DOHH2 (cell line): ENCODE measurements at regions not wholly inside any gene's neighbourhood (a gene's known extent, or its start where the extent isn't known, plus 50 kb on each side); places are given as distances from the start of the nearest gene placed in this dataset.

Source experiments
- H3F3A ChIP-seq: fragments of 200-600 bp; sonication (generic), shearing (Covaris generic); 2 replicates; pipeline ENCODE4 v1.6.0; 2016; ENCODE audit warnings: antibody characterized with exemption, mild to moderate bottlenecking; ENCODE audit not compliant: control insufficient read depth, insufficient read depth
- H3K27ac ChIP-seq: fragments of 200-600 bp; sonication (generic); 2 replicates; pipeline ENCODE4 v1.5.1; 2014; ENCODE audit warnings: low read depth, mild to moderate bottlenecking, low read length, moderate library complexity
- H3K27me3 ChIP-seq: fragments of 200-600 bp; sonication (generic); 2 replicates; pipeline ENCODE4 v1.6.1; 2014; ENCODE audit warnings: mild to moderate bottlenecking, low read length, mixed read lengths; ENCODE audit not compliant: control insufficient read depth
- H3K36me3 ChIP-seq: fragments of 200-600 bp; sonication (generic); 2 replicates; pipeline ENCODE4 v1.6.1; 2014; ENCODE audit warnings: mild to moderate bottlenecking, low read length, moderate library complexity, mixed read lengths; ENCODE audit not compliant: control insufficient read depth
- H3K4me1 ChIP-seq: fragments of 200-600 bp; sonication (generic); 2 replicates; pipeline ENCODE4 v1.6.1; 2014; ENCODE audit warnings: mild to moderate bottlenecking, low read length, mixed read lengths; ENCODE audit not compliant: control insufficient read depth
- H3K4me2 ChIP-seq: fragments of 200-600 bp; sonication (generic); 2 replicates; pipeline ENCODE4 v1.6.0; 2014; ENCODE audit warnings: mild to moderate bottlenecking, low read length, moderate library complexity
- H3K4me3 ChIP-seq: fragments of 200-600 bp; sonication (generic); 2 replicates; pipeline ENCODE4 v1.5.1; 2014; ENCODE audit warnings: mild to moderate bottlenecking, low read length, mixed read lengths
- H3K79me2 ChIP-seq: fragments of 200-600 bp; sonication (generic); 2 replicates; pipeline ENCODE4 v1.6.1; 2014; ENCODE audit warnings: mild to moderate bottlenecking, low read length, mixed read lengths; ENCODE audit not compliant: control insufficient read depth
- H3K9me2 ChIP-seq: fragments of 200-600 bp; sonication (generic); replicated peaks from 2 replicates; pipeline ENCODE4 v1.6.1; 2014; ENCODE audit warnings: mild to moderate bottlenecking, low read length, mixed read lengths; ENCODE audit not compliant: control insufficient read depth
- H3K9me3 ChIP-seq: fragments of 200-600 bp; sonication (generic); 2 replicates; pipeline ENCODE4 v1.6.1; 2014; ENCODE audit warnings: antibody characterized with exemption, low read length, mixed read lengths; ENCODE audit not compliant: control insufficient read depth, insufficient read depth
- H4K20me1 ChIP-seq: fragments of 200-600 bp; sonication (generic); 2 replicates; pipeline ENCODE4 v1.6.0; 2014; ENCODE audit warnings: low read depth, mild to moderate bottlenecking, antibody characterized with exemption, low read length, moderate library complexity; ENCODE audit not compliant: control insufficient read depth, insufficient read depth
- EZH2phosphoT487 ChIP-seq: fragments of 200-600 bp; sonication (generic); IDR thresholded peaks from 2 replicates; pipeline ENCODE4 v1.6.1; 2017; ENCODE audit warnings: borderline replicate concordance, mild to moderate bottlenecking, antibody characterized with exemption, low read length, moderate library complexity, mixed read lengths
- TF ChIP-seq, protein P1 (sequence below): fragments of 200-600 bp; sonication (generic); IDR thresholded peaks from one replicate; pipeline ENCODE4 v1.5.1; 2014; ENCODE audit warnings: antibody characterized with exemption, mild to moderate bottlenecking, low read depth, low read length; ENCODE audit not compliant: poor library complexity, severe bottlenecking

DNA sequence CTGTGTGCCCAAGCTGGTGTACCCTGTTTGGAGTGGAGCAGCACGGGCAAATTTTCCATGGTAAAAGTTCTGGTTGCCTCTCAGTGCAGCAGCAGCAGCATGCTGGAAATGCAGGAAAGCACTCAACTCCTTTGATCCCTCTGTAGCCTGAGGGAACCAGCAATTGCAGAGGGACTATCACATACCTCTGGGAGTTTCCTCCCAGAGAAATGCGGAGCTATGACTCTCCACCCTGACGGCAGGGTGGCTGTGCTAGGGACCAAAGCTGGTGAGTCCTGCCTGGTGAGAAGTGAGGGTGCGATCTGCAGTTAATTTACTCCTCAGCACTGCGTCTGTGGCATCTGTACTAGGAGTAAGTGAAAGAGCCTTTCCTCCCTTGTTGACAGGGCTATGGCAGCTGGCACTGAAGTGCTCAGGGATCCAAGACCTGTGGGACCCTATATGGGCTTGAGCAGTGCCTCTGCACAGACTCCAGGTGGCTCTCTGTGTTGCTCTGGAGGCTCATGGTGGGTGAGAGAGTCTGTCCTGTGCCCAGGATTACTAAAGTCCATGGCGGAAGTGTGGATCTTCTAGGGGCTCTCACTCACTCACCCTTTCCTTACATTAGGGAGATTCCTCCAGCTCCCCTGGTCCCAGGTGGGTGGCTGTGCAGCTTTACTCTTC is 601.2 kb upstream of the TYRP1 start:
- Histone ChIP-seq H4K20me1 (no peaks in the 10 kb centered on the region), H3K27ac (no peak overlapping the region), H3K79me2 (no peaks in the 10 kb centered on the region)

DNA sequence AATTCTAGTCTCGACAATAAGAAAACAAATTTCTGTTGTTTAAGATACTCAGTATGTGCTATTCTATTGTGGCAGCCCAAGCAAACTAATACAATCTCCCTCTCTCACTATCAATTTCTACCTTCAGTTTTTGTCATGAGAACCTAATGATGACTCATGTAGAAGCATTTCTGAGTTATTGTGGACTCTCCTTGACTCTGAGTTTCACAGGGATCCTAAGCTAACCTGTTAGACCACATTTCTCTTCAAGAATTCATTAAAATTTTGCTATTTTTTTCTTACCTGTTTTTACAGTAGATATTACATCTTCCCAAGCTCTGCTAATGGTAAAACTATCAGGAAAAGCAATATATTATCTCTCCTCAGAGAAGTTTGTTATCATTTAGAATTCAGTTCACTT is 599.1 kb upstream of the TYRP1 start:
- Histone ChIP-seq H3K4me2 (no peak overlapping the region), H3K27me3 (no peaks in the 10 kb centered on the region), H3F3A (no peaks in the 10 kb centered on the region), H3K9me3 (peaks cover 3% of the 10 kb centered on the region; the same call in 1 of the 2 replicates), H3K4me3 (no peak overlapping the region), H3K27ac (no peak overlapping the region), H3K9me2 (no peaks in the 10 kb centered on the region), H4K20me1 (no peaks in the 10 kb centered on the region), H3K4me1 (no peaks in the 10 kb centered on the region), H3K36me3 (no peaks in the 10 kb centered on the region), H3K79me2 (no peaks in the 10 kb centered on the region)
- TF ChIP-seq, protein P1, sequence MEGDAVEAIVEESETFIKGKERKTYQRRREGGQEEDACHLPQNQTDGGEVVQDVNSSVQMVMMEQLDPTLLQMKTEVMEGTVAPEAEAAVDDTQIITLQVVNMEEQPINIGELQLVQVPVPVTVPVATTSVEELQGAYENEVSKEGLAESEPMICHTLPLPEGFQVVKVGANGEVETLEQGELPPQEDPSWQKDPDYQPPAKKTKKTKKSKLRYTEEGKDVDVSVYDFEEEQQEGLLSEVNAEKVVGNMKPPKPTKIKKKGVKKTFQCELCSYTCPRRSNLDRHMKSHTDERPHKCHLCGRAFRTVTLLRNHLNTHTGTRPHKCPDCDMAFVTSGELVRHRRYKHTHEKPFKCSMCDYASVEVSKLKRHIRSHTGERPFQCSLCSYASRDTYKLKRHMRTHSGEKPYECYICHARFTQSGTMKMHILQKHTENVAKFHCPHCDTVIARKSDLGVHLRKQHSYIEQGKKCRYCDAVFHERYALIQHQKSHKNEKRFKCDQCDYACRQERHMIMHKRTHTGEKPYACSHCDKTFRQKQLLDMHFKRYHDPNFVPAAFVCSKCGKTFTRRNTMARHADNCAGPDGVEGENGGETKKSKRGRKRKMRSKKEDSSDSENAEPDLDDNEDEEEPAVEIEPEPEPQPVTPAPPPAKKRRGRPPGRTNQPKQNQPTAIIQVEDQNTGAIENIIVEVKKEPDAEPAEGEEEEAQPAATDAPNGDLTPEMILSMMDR = no peak
- no peak for TF ChIP-seq EZH2phosphoT487

More for the DNA sequence above, 601.2 kb upstream of the TYRP1 start:
- Histone ChIP-seq H3K9me2 (no peaks in the 10 kb centered on the region), H3K4me1 (no peaks in the 10 kb centered on the region), H3K9me3 (peaks cover 3% of the 10 kb centered on the region; the same call in 1 of the 2 replicates), H3K36me3 (no peaks in the 10 kb centered on the region), H3K4me2 (no peak overlapping the region), H3K4me3 (no peak overlapping the region), H3K27me3 (no peaks in the 10 kb centered on the region), H3F3A (no peaks in the 10 kb centered on the region)
- no peak for TF ChIP-seq EZH2phosphoT487
- TF ChIP-seq, protein P1 = no peak

DNA sequence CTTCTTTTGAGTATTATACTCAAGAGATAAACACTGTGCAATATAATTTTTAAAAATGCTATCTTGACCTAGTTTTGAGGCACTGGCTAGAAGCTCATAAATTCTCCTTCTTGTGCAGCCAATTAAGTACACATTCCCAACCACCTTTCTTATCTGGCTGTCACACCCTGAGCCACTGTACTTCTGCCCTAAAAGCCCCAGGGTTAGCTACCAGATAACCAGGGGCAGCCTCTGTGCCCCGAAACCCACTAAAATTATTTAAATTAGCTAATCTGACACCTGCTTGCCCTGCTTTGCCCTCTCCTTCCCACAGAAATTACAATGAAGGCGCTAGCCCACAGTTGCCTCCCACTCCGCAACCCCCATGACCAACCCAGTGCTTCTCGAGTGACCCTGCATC is 597.3 kb upstream of the TYRP1 start:
- Histone ChIP-seq H3K79me2 (no peaks in the 10 kb centered on the region), H3K4me1 (no peaks in the 10 kb centered on the region), H3K36me3 (no peaks in the 10 kb centered on the region), H4K20me1 (no peaks in the 10 kb centered on the region), H3K27me3 (no peaks in the 10 kb centered on the region), H3F3A (no peaks in the 10 kb centered on the region), H3K9me3 (no peaks in the 10 kb centered on the region; the same call in 1 of the 2 replicates), H3K9me2 (no peaks in the 10 kb centered on the region), H3K4me2 (no peak overlapping the region), H3K4me3 (no peak overlapping the region), H3K27ac (no peak overlapping the region)
- TF ChIP-seq EZH2phosphoT487 = no peak
- TF ChIP-seq, protein P1 = no peak

DNA sequence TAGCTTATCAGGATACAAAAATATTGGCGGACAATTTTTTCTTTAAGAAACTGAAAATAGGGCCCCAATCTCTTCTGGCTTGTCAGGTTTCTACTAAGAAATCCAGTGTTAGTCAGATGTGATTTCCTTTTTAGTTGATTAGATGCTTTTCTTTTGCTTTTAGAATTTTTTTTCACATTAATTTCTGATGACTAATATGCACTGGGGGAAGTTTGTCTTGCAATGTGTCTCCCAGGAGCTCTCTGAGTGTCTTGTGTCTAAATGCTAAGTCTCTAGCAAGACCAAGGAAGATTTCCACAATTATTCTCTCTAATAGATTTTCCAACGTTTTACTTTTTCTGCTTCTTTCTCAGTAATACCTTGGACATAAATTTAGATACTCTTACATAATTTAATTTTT is 559.8 kb upstream of the TYRP1 start:
- Histone ChIP-seq H3K4me3 (no peak overlapping the region), H3K27me3 (no peaks in the 10 kb centered on the region), H3K9me2 (no peaks in the 10 kb centered on the region), H3K79me2 (no peaks in the 10 kb centered on the region), H3K4me1 (no peaks in the 10 kb centered on the region), H3K27ac (no peak overlapping the region), H4K20me1 (no peaks in the 10 kb centered on the region), H3K36me3 (no peaks in the 10 kb centered on the region), H3K4me2 (no peak overlapping the region), H3F3A (no peaks in the 10 kb centered on the region), H3K9me3 (peaks cover 3% of the 10 kb centered on the region; the same call in 1 of the 2 replicates)
- TF ChIP-seq, protein P1 = no peak
- no peak for TF ChIP-seq EZH2phosphoT487
